ENCODE measurements at regions not wholly inside any gene's neighbourhood (a gene's known extent, or its start where the extent isn't known, plus 50 kb on each side); places are given as distances from the start of the nearest gene placed in this dataset.

- Histone ChIP-seq H3K27ac (ENCODE audit: insufficient read depth, low read depth, low read length) (no peak overlapping the region), H3K9me1 (replicated peaks; ENCODE audit: control insufficient read depth, extremely low read depth, insufficient read depth, low read length) (no peaks in the 10 kb centered on the region), H3K9ac (replicated peaks; ENCODE audit: extremely low read depth, insufficient read depth, low read length) (no peak overlapping the region), H3K79me2 (ENCODE audit: control insufficient read depth, insufficient read depth, low read length) (no peaks in the 10 kb centered on the region), H4K20me1 (replicated peaks; ENCODE audit: control insufficient read depth, extremely low read depth, insufficient read depth, low read length) (no peaks in the 10 kb centered on the region), H3K4me3 (replicated peaks in 1 of 3; ENCODE audit: insufficient read depth in 1 of 3, low read depth in 1 of 3, low read length in 3 of 3) (no peak overlapping the region), H3K9me3 (replicated peaks; ENCODE audit: control insufficient read depth, insufficient read depth, low read length) (peaks cover 11% of the 10 kb centered on the region), H3K36me3 (ENCODE audit: control insufficient read depth in 2 of 2, extremely low read depth in 1 of 2, insufficient read depth in 2 of 2, low read length in 2 of 2) (no peaks in the 10 kb centered on the region), H2AFZ (ENCODE audit: low read depth, low read length) (no peak overlapping the region), H3K4me2 (ENCODE audit: insufficient read depth, low read length) (no peak overlapping the region), H3K27me3 (ENCODE audit: control insufficient read depth in 2 of 2, insufficient read depth in 2 of 2, low read length in 2 of 2) (no peaks in the 10 kb centered on the region), H3K4me1 (ENCODE audit: control insufficient read depth, extremely low read depth, insufficient read depth, low read length) (no peaks in the 10 kb centered on the region)
- DNase-seq (ENCODE audit: low read depth, low spot score) (no peak), FAIRE-seq (no peak)
- no TSS peak for BruUV-seq (replicated peaks)
- no peak for TF ChIP-seq GATA2 (IDR thresholded peaks at IDR 0.05; ENCODE audit: insufficient read depth, insufficient read length, low read depth, low read length)
- TF ChIP-seq JUN (IDR thresholded peaks at IDR 0.05; ENCODE audit: borderline replicate concordance, insufficient read depth, insufficient read length, low read depth) = no peak
- no peak for TF ChIP-seq EZH2 (IDR thresholded peaks at IDR 0.05; ENCODE audit: borderline replicate concordance, low read depth, low read length, severe bottlenecking)
- no peak for TF ChIP-seq MAX (IDR thresholded peaks at IDR 0.05; ENCODE audit: insufficient read depth, insufficient read length)
- TF ChIP-seq POLR2AphosphoS5 (IDR thresholded peaks at IDR 0.05; ENCODE audit: insufficient read depth, low read depth, low read length) = no peak
- TF ChIP-seq MYC (IDR thresholded peaks at IDR 0.05; ENCODE audit: low read depth, low read length) = no peak
- TF ChIP-seq POLR2A (IDR thresholded peaks at IDR 0.05; ENCODE audit: low read depth, low read length) = no peak
- no peak for TF ChIP-seq FOS (IDR thresholded peaks at IDR 0.05; ENCODE audit: borderline replicate concordance, insufficient read depth, low read length)
- no peak for TF ChIP-seq CTCF (IDR thresholded peaks at IDR 0.05; ENCODE audit: extremely low read depth in 1 of 2, insufficient read depth in 1 of 2, low read depth in 1 of 2, low read length in 2 of 2)
- dilution Hi-C loops (cut with MboI; ENCODE audit: extremely low pct_ligation_motif_present, low sequenced_read_pairs) = no loop called here
- intact Hi-C loops (cut with micrococcal nuclease) = no loop called here
- POLR2A ChIA-PET = no interaction called here
- CTCF ChIA-PET = no interaction called here
These were observed 120.0 kb upstream of the TCERG1L start for GRCh38 chr10:131431533-131431932.
